B cell (primary cell): ENCODE measurements at regions not wholly inside any gene's neighbourhood (a gene's known extent, or its start where the extent isn't known, plus 50 kb on each side); places are given as distances from the start of the nearest gene placed in this dataset.

Source experiments
- CTCF ChIP-seq: fragments of 200-600 bp; IDR thresholded peaks from one replicate; pipeline ENCODE4 v1.8.0; 2022; ENCODE audit warnings: antibody characterized with exemption, mild to moderate bottlenecking
- EZH2 ChIP-seq: IDR thresholded peaks from 2 replicates; pipeline ENCODE4 v1.6.1; 2012; ENCODE audit warnings: borderline replicate concordance, low read depth, mild to moderate bottlenecking, moderate library complexity, low read length; ENCODE audit not compliant: insufficient read depth, poor library complexity, severe bottlenecking

DNA sequence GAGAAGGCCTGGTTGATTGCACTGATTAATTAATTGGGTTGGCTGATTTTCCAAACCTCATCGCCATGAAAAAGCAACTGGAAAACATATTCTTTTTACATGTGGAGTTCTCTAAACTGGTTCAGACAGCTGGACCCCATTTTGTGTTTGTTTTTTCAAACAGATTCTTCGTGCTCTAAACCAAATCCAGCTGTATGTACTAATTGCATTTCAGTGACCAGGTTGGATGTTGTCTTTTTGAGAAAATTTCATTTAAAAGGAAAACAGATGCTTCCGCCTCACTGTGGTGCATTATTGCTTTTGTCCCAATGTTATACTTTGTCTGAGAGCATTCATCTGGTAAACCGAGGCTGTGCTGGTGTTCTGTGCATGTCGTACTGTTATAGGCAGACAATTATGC lies 67.8 kb upstream of the LNX1 start:
- TF ChIP-seq CTCF (no peak), EZH2 (no peak)
